Panc1 (cell line): ENCODE measurements at regions not wholly inside any gene's neighbourhood (a gene's known extent, or its start where the extent isn't known, plus 50 kb on each side); places are given as distances from the start of the nearest gene placed in this dataset.

Experiments used
- ATAC-seq: fragments of 200-7000 bp; cut with Tn5 transposase; 2 replicates; pipeline ENCODE4 v1.9.1; 2020; ENCODE audit warnings: mild to moderate bottlenecking, moderate library complexity
- BruUV-seq: library from RNA; stranded (reverse); fragments of 400-500 nt; replicated peaks from 2 replicates; lab custom pipeline; 2021; lab: Mats Ljungman, UMichigan
- CTCF ChIA-PET: fragments of 300-600 bp; sonication (Branson Sonifier 250); formaldehyde crosslinking; loops from one replicate; lab custom pipeline; 2022; ENCODE audit warnings: antibody characterized with exemption; lab: Charles Lee
- POLR2A ChIA-PET: fragments of 300-600 bp; sonication (Branson Sonifier 250); formaldehyde crosslinking; loops from one replicate; lab custom pipeline; 2022; ENCODE audit warnings: antibody characterized with exemption; lab: Charles Lee
- DNase-seq: peaks from one replicate; pipeline ENCODE4 v3.0.0-alpha.2; 2010; ENCODE audit warnings: low read depth, low spot score
- H3K27ac ChIP-seq: 2 replicates; pipeline ENCODE4 v1.5.1; 2011; ENCODE audit warnings: mild to moderate bottlenecking, low read length, inconsistent platforms
- H3K27me3 ChIP-seq: fragments of 200-500 bp; sonication (Bioruptor generic); 2 replicates; pipeline ENCODE4 v1.6.0; 2014; ENCODE audit warnings: low read length, inconsistent platforms; ENCODE audit not compliant: control insufficient read depth, insufficient read depth
- H3K36me3 ChIP-seq: fragments of 200-500 bp; sonication (Bioruptor generic); 2 replicates; pipeline ENCODE4 v1.5.1; 2014; ENCODE audit warnings: inconsistent platforms, mild to moderate bottlenecking, low read length, moderate library complexity; ENCODE audit not compliant: control insufficient read depth, insufficient read depth
- H3K4me1 ChIP-seq: 2 replicates; pipeline ENCODE4 v1.5.1; 2011; ENCODE audit warnings: inconsistent platforms, mild to moderate bottlenecking, low read length, moderate library complexity; ENCODE audit not compliant: control insufficient read depth, insufficient read depth
- H3K4me3 ChIP-seq, 2 experiments: 2 replicates each; pipeline ENCODE4 v1.5.1; 2011 to 2012; ENCODE audit warnings: low read depth in 2 of 2, low read length in 2 of 2, mild to moderate bottlenecking in 2 of 2, inconsistent platforms in 1 of 2, moderate library complexity in 1 of 2
- H3K9me3 ChIP-seq: fragments of 200-500 bp; sonication (Bioruptor generic); 2 replicates; pipeline ENCODE4 v1.5.1; 2014; ENCODE audit warnings: low read depth, mild to moderate bottlenecking, inconsistent platforms, low read length, moderate library complexity; ENCODE audit not compliant: control insufficient read depth, insufficient read depth
- CTCF ChIP-seq: fragments of 450-650 bp; IDR thresholded peaks from 2 replicates; pipeline ENCODE4 v1.5.1; 2017; ENCODE audit warnings: mild to moderate bottlenecking
- POLR2AphosphoS5 ChIP-seq: IDR thresholded peaks from 2 replicates; pipeline ENCODE4 v1.6.1; 2012; ENCODE audit warnings: mild to moderate bottlenecking, low read depth, low read length, moderate library complexity
- REST ChIP-seq, 2 experiments: IDR thresholded peaks; 2 replicates each; pipeline ENCODE4 v1.6.1; 2011 to 2012; ENCODE audit warnings: low read depth in 2 of 2, control low read depth in 1 of 2, low read length in 1 of 2, mild to moderate bottlenecking in 1 of 2, moderate library complexity in 1 of 2; ENCODE audit not compliant: insufficient read depth in 1 of 2
- SIN3A ChIP-seq: IDR thresholded peaks from 2 replicates; pipeline ENCODE4 v1.6.1; 2012; ENCODE audit warnings: low read depth, mild to moderate bottlenecking, low read length, moderate library complexity, borderline replicate concordance; ENCODE audit not compliant: insufficient read depth
- TCF7L2 ChIP-seq: IDR thresholded peaks from 2 replicates; pipeline ENCODE4 v1.6.1; 2011; ENCODE audit warnings: mild to moderate bottlenecking, low read depth, low read length, inconsistent platforms
- in situ Hi-C: cut with HindIII; loops from 2 replicates; pipeline ENCODE4 v1.10.0; 2016; ENCODE audit warnings: low sequenced_read_pairs, low pct_unique_long_range_greater_than_20kb
- intact Hi-C: fragments of 100-400 bp; cut with micrococcal nuclease; formaldehyde crosslinking; loops from one replicate; pipeline ENCODE4 v1.10.0; 2022; ENCODE audit not compliant: unreplicated experiment

GRCh38 chr13:27354379-27354778 is 70.0 kb upstream of the GTF3A start:
- ATAC-seq = no peak
- TF ChIP-seq TCF7L2 (no peak), SIN3A (no peak), REST (IDR thresholded peaks at IDR 0.05; ENCODE audit: insufficient read depth in 1 of 2, low read depth in 2 of 2, low read length in 1 of 2) (no peak)
- no peak for DNase-seq
- ChIA-PET POLR2A (interaction anchor here (0.6 kb wide), 1 partner anchor 97 kb away, joined by 3 read pairs; no protein-coding TSS in a partner anchor), CTCF (interaction anchor here (1.0 kb wide), 1 partner anchor 369 kb away, joined by 5 read pairs; no protein-coding TSS in a partner anchor)
- Histone ChIP-seq H3K4me1 (peaks cover 39% of the 10 kb centered on the region), H3K36me3 (no peaks in the 10 kb centered on the region), H3K27ac (peak overlapping the region; percentile 80), H3K4me3 (no peak overlapping the region), H3K9me3 (no peaks in the 10 kb centered on the region), H3K27me3 (no peaks in the 10 kb centered on the region)
- no TSS peak for BruUV-seq
- intact Hi-C loops (loop anchor here (5.0 kb wide), 2 partner anchors 77 to 182 kb away; partner anchors contain the start of gene USP12), in situ Hi-C loops (no loop called here)

GRCh38 chr13:27355894-27356293 is 68.5 kb upstream of the GTF3A start:
- Histone ChIP-seq H3K9me3 (no peaks in the 10 kb centered on the region), H3K36me3 (no peaks in the 10 kb centered on the region), H3K4me3 (peak overlapping the region in 1 of 2 experiments; percentile 30; a peak in 2 of 4 replicates), H3K27ac (peak overlapping the region; percentile 87), H3K27me3 (no peaks in the 10 kb centered on the region), H3K4me1 (peaks cover 49% of the 10 kb centered on the region)
- BruUV-seq = no TSS peak
- ChIA-PET CTCF (interaction anchor here (1.0 kb wide), 1 partner anchor 371 kb away, joined by 6 read pairs; no protein-coding TSS in a partner anchor), POLR2A (interaction anchor here (0.6 kb wide), 1 partner anchor 17 kb away, joined by 10 read pairs; no protein-coding TSS in a partner anchor)
- in situ Hi-C loops (no loop called here), intact Hi-C loops (no loop called here)
- ATAC-seq (peak; percentile 13; the same call in 1 of the 2 replicates), DNase-seq (no peak)
- no peak for TF ChIP-seq REST (IDR thresholded peaks at IDR 0.05; ENCODE audit: insufficient read depth in 1 of 2, low read depth in 2 of 2, low read length in 1 of 2)
- no peak for TF ChIP-seq SIN3A
- no peak for TF ChIP-seq TCF7L2
- TF ChIP-seq POLR2AphosphoS5 = no peak
- TF ChIP-seq CTCF = no peak
